ENCODE measurements at regions not wholly inside any gene's neighbourhood (a gene's known extent, or its start where the extent isn't known, plus 50 kb on each side); places are given as distances from the start of the nearest gene placed in this dataset.
A peak's percentile ranks its signal among the peaks of the same experiment; 100 is the strongest.

GRCh38 chr4:145324161-145324560 is 143.8 kb upstream of the OTUD4 start:
- H3K4me1 Mint-ChIP-seq, result no peaks in the 10 kb centered on the region
- H3K9me3 Mint-ChIP-seq, result peaks cover 8% of the 10 kb centered on the region
- no peak overlapping the region for H3K27ac Mint-ChIP-seq
- H3K36me3 Mint-ChIP-seq, result no peaks in the 10 kb centered on the region
- H3K4me3 Mint-ChIP-seq, result no peak overlapping the region
- ATAC-seq, result no peak
- H3K27me3 Mint-ChIP-seq, result peaks cover 15% of the 10 kb centered on the region

DNA sequence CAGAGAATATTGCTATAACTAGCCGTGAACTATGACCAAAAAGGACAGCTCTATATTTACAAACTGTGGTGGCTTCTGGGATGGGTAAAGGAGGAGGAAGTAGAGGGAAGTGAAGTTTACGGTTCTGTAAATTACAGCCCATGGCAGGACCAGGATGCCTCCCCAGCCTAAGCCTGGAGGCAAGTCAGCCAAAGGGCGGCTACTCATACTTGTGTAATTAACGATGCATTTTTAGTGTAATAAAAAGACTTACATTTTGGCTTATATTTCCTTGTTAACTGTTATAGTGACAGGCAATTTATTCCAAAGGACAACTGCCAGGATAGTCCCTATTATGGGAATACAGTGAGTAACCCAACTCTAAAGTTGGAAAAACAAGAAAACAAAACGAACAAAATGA is 139.9 kb upstream of the OTUD4 start:
- Mint-ChIP-seq H3K4me1 (no peaks in the 10 kb centered on the region), H3K36me3 (no peaks in the 10 kb centered on the region), H3K4me3 (no peak overlapping the region), H3K27me3 (peaks cover 26% of the 10 kb centered on the region), H3K9me3 (no peaks in the 10 kb centered on the region), H3K27ac (no peak overlapping the region)
- no peak for ATAC-seq

- Mint-ChIP-seq H3K4me1 (no peaks in the 10 kb centered on the region), H3K27ac (no peak overlapping the region), H3K27me3 (peaks cover 26% of the 10 kb centered on the region), H3K9me3 (no peaks in the 10 kb centered on the region), H3K36me3 (no peaks in the 10 kb centered on the region), H3K4me3 (no peak overlapping the region)
- no peak for ATAC-seq
These were observed 139.4 kb upstream of the OTUD4 start for GRCh38 chr4:145319751-145320150.

- no peak for ATAC-seq
These were observed 136.6 kb upstream of the OTUD4 start for GRCh38 chr4:145316897-145317574.

DNA sequence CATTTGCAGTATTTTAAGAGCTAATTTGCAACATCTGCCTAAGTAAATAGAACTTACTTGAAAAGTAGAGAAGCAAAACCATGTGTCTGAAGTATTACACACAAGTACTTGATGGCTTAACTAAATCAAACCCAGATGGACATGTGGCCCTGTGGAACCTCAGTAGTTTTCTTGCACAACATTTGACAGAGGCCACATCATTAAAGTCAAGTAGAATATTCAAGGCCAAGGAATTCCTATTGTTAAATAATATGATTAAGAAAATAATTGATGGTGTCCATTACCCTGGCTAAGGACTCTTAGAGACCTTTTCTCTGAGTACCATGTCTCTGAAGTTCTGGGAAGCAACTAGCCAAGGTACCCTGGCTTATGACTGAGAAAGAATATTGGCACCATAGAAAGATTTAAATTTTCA is 135.4 kb upstream of the OTUD4 start:
- no peaks in the 10 kb centered on the region for H3K9me3 Mint-ChIP-seq
- no peak overlapping the region for H3K4me3 Mint-ChIP-seq
- H3K36me3 Mint-ChIP-seq, result no peaks in the 10 kb centered on the region
- H3K4me1 Mint-ChIP-seq, result no peaks in the 10 kb centered on the region
- peaks cover 26% of the 10 kb centered on the region for H3K27me3 Mint-ChIP-seq
- H3K27ac Mint-ChIP-seq, result no peak overlapping the region
- ATAC-seq, result no peak

More at GRCh38 chr4:145316897-145317574, 136.6 kb upstream of the OTUD4 start:
- H3K4me3 Mint-ChIP-seq, result no peak overlapping the region
- no peak overlapping the region for H3K27ac Mint-ChIP-seq
- H3K4me1 Mint-ChIP-seq, result no peaks in the 10 kb centered on the region
- H3K27me3 Mint-ChIP-seq, result peaks cover 26% of the 10 kb centered on the region
- H3K9me3 Mint-ChIP-seq, result no peaks in the 10 kb centered on the region
- no peaks in the 10 kb centered on the region for H3K36me3 Mint-ChIP-seq

DNA sequence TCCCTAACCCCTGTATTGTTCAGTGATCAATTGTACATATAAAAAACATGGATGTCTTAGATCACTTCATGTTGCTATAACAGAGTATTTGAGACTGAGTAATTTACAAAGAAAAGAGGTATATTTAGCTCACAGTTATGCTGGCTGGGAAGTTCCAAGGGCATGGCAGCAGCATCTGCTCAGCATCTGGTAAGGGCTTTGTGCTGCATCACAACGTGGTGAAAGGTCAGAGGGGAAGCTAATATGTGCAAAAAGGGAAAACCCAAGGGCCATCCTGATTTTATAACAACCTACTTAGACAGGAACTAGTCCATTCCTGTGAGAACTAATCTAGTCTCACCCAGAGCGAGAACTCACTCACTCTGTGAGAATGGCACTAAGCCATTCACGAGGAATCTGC is 128.2 kb upstream of the OTUD4 start:
- peak; percentile 48 for ATAC-seq
- Mint-ChIP-seq H3K4me3 (no peak overlapping the region), H3K36me3 (no peaks in the 10 kb centered on the region), H3K27ac (no peak overlapping the region), H3K27me3 (peaks cover 19% of the 10 kb centered on the region), H3K4me1 (no peaks in the 10 kb centered on the region), H3K9me3 (no peaks in the 10 kb centered on the region)

- H3K9me3 Mint-ChIP-seq, result no peaks in the 10 kb centered on the region
- peaks cover 21% of the 10 kb centered on the region for H3K27me3 Mint-ChIP-seq
- no peak for ATAC-seq
- H3K36me3 Mint-ChIP-seq, result no peaks in the 10 kb centered on the region
- H3K4me3 Mint-ChIP-seq, result no peak overlapping the region
- H3K27ac Mint-ChIP-seq, result no peak overlapping the region
- H3K4me1 Mint-ChIP-seq, result no peaks in the 10 kb centered on the region
These were observed 127.5 kb upstream of the OTUD4 start for GRCh38 chr4:145307763-145308430.

DNA sequence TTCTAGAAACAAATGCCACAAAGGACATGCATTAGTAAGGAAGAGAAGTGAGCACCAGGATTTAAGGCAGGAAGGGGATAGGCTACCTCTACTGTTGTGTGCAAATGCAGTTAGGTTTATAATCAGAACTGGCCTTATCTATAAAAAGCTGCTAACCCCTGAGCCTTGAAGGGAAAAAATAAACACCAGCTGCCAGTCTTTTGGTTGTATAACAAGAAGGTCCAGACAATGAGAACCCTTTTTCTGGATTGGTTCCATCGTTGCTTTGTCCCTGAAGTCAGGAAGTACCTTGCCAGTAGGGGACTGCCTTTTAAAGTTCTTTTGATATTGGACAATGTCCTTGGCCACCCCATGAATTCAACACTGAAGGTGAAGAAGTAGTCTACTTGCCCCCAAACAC is 126.7 kb upstream of the OTUD4 start:
- Mint-ChIP-seq H3K4me3 (no peak overlapping the region), H3K9me3 (no peaks in the 10 kb centered on the region), H3K36me3 (no peaks in the 10 kb centered on the region), H3K27me3 (peaks cover 28% of the 10 kb centered on the region), H3K27ac (no peak overlapping the region), H3K4me1 (no peaks in the 10 kb centered on the region)
- no peak for ATAC-seq

GRCh38 chr4:145302725-145303124 is 122.3 kb upstream of the OTUD4 start:
- no peak for ATAC-seq
- no peaks in the 10 kb centered on the region for H3K4me1 Mint-ChIP-seq
- H3K9me3 Mint-ChIP-seq, result no peaks in the 10 kb centered on the region
- no peaks in the 10 kb centered on the region for H3K36me3 Mint-ChIP-seq
- H3K27ac Mint-ChIP-seq, result no peak overlapping the region
- no peak overlapping the region for H3K4me3 Mint-ChIP-seq
- peaks cover 23% of the 10 kb centered on the region for H3K27me3 Mint-ChIP-seq

DNA sequence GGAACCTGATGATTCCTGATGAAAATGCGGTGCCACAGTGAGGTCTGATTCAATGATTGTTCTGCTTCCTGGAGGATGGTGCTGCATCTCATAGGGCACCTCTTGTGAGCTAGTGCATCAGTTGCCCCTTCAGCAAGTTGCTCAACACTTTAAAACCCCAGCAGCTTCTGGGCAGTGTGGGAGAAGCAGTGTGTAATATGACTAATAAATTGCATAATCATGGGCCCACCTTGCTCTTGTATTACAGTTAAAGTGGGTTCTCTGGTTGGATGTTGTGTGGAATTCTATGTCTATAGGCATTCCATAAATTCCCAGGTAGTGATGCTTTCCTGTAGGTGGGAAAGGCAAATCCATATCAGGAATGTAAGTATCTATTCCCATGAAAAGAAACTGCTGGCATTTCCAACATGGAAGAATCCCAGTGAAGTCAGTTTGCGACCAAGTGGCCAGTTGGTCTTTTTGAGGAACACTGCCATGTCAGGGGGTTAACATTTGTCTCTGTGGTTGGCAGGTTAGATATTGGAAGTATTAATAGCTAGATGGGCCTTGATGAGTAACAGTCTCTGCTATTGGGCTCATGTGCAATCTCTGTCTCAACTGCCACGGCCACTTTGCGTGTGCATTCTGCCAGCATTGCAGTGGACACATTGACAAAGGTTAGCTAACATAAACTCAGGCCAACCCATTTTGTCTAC is 121.1 kb upstream of the OTUD4 start:
- H3K27me3 Mint-ChIP-seq, result peaks cover 31% of the 10 kb centered on the region
- H3K4me1 Mint-ChIP-seq, result no peaks in the 10 kb centered on the region
- no peak for ATAC-seq
- H3K4me3 Mint-ChIP-seq, result no peak overlapping the region
- H3K27ac Mint-ChIP-seq, result no peak overlapping the region
- H3K9me3 Mint-ChIP-seq, result no peaks in the 10 kb centered on the region
- H3K36me3 Mint-ChIP-seq, result no peaks in the 10 kb centered on the region

GRCh38 chr4:145299380-145300076 is 119.1 kb upstream of the OTUD4 start:
- ATAC-seq, result peak; percentile 72
- Mint-ChIP-seq H3K4me3 (no peak overlapping the region), H3K27ac (no peak overlapping the region), H3K4me1 (no peaks in the 10 kb centered on the region), H3K9me3 (no peaks in the 10 kb centered on the region), H3K27me3 (peaks cover 33% of the 10 kb centered on the region), H3K36me3 (no peaks in the 10 kb centered on the region)

DNA sequence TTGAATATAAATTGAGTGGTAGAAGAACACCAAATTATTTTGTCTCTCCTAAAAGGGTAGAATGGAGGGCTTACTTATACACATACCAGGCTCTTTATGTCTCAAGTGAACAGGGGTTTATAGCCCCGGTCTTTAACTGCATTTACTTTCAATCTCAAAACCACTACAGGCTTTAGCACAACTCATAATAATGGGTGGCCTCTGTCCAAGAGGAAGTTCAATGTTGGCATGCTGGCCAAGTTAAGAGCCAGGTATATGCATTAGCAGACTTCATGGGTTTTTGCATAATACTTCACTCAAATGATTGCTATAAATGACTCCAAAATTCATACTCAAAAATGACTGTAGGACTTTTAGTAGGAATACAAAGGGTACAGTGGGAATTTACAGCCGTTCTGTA is 118.5 kb upstream of the OTUD4 start:
- Mint-ChIP-seq H3K27me3 (peaks cover 33% of the 10 kb centered on the region), H3K4me1 (no peaks in the 10 kb centered on the region), H3K36me3 (no peaks in the 10 kb centered on the region), H3K9me3 (no peaks in the 10 kb centered on the region), H3K4me3 (no peak overlapping the region), H3K27ac (no peak overlapping the region)
- ATAC-seq, result no peak

DNA sequence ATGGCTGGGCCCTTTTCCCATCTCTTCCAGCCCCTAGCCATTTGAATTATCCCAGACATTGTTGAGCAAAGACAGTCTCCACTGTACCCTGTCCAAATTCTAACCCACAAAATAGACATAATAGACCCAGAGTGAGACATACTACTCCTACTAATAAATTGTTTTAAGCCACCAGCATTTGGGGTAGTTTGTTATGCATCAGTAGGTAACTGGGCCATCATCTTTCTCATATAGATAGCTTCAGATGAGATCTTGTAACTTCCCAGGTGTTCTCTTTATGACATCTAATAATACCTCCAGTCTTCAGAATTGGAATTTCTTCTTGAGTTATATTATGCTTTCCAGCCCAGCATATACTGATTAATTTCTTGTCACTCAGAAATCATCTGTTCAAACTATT is 117.2 kb upstream of the OTUD4 start:
- ATAC-seq, result no peak
- Mint-ChIP-seq H3K4me3 (no peak overlapping the region), H3K36me3 (no peaks in the 10 kb centered on the region), H3K27ac (no peak overlapping the region), H3K9me3 (no peaks in the 10 kb centered on the region), H3K27me3 (peaks cover 28% of the 10 kb centered on the region), H3K4me1 (no peaks in the 10 kb centered on the region)

GRCh38 chr4:145295547-145295946 is 115.2 kb upstream of the OTUD4 start:
- Mint-ChIP-seq H3K9me3 (no peaks in the 10 kb centered on the region), H3K4me1 (no peaks in the 10 kb centered on the region), H3K36me3 (no peaks in the 10 kb centered on the region), H3K4me3 (no peak overlapping the region), H3K27me3 (peaks cover 28% of the 10 kb centered on the region), H3K27ac (no peak overlapping the region)
- no peak for ATAC-seq

GRCh38 chr4:145295122-145295521 is 114.7 kb upstream of the OTUD4 start:
- Mint-ChIP-seq H3K4me3 (no peak overlapping the region), H3K27me3 (peaks cover 28% of the 10 kb centered on the region), H3K36me3 (no peaks in the 10 kb centered on the region), H3K27ac (no peak overlapping the region), H3K9me3 (no peaks in the 10 kb centered on the region), H3K4me1 (no peaks in the 10 kb centered on the region)
- no peak for ATAC-seq
